WTC11 (cell line): ENCODE measurements at regions not wholly inside any gene's neighbourhood (a gene's known extent, or its start where the extent isn't known, plus 50 kb on each side); places are given as distances from the start of the nearest gene placed in this dataset.

ENCODE experiments used
- ATAC-seq: fragments of 200-7000 bp; cut with Tn5 transposase; 2 replicates; pipeline ENCODE4 v1.10.0; 2021; ENCODE audit warnings: mild to moderate bottlenecking, moderate library complexity
- CTCF ChIA-PET: fragments of 300-600 bp; sonication (Branson Sonifier 250); formaldehyde crosslinking; loops from one replicate; lab custom pipeline; 2021; ENCODE audit warnings: antibody characterized with exemption; lab: Charles Lee
- POLR2A ChIA-PET: fragments of 350-600 bp; sonication (Branson Sonifier 250); formaldehyde crosslinking; loops from one replicate; lab custom pipeline; 2021; ENCODE audit warnings: antibody characterized with exemption; lab: Charles Lee
- DNase-seq: peaks from one replicate; pipeline ENCODE4 v3.0.0; 2021; ENCODE audit warnings: low spot score
- H3K27ac Mint-ChIP-seq: 2 replicates; pipeline ENCODE4 v1.8.0; 2021; ENCODE audit warnings: mixed read lengths
- H3K27me3 Mint-ChIP-seq: 2 replicates; pipeline ENCODE4 v1.8.0; 2021; ENCODE audit warnings: low read depth, mild to moderate bottlenecking, moderate library complexity, mixed read lengths
- H3K36me3 Mint-ChIP-seq: 2 replicates; pipeline ENCODE4 v1.8.0; 2021; ENCODE audit warnings: mixed read lengths
- H3K4me1 Mint-ChIP-seq: 2 replicates; pipeline ENCODE4 v1.8.0; 2022; ENCODE audit warnings: mixed read lengths
- H3K4me3 Mint-ChIP-seq: 2 replicates; pipeline ENCODE4 v1.8.0; 2021; ENCODE audit warnings: mild to moderate bottlenecking, moderate library complexity, mixed read lengths
- H3K9me3 Mint-ChIP-seq: 2 replicates; pipeline ENCODE4 v1.8.0; 2021; ENCODE audit warnings: mixed read lengths
- ATF1 ChIP-seq: sonication (generic); formaldehyde crosslinking; IDR thresholded peaks from 2 replicates; pipeline ENCODE4 v1.8.1; 2023; ENCODE audit warnings: mild to moderate bottlenecking, moderate library complexity, missing genetic modification reagents
- E2F1 ChIP-seq: sonication (generic); formaldehyde crosslinking; IDR thresholded peaks from 2 replicates; pipeline ENCODE4 v1.8.0; 2022; ENCODE audit warnings: mild to moderate bottlenecking, missing genetic modification reagents
- ESRRA ChIP-seq: sonication (generic); formaldehyde crosslinking; IDR thresholded peaks from 2 replicates; pipeline ENCODE4 v1.8.1; 2022; ENCODE audit warnings: mild to moderate bottlenecking, missing genetic modification reagents, borderline replicate concordance
- GABPB1 ChIP-seq: sonication (generic); formaldehyde crosslinking; IDR thresholded peaks from 2 replicates; pipeline ENCODE4 v1.8.1; 2023; ENCODE audit warnings: mild to moderate bottlenecking, missing genetic modification reagents
- GRHL2 ChIP-seq: fragments of 250-450 bp; sonication (Bioruptor Pico); IDR thresholded peaks from 2 replicates; pipeline ENCODE4 v1.8.0; 2022; ENCODE audit warnings: mild to moderate bottlenecking, moderate library complexity; ENCODE audit not compliant: insufficient replicate concordance, severe bottlenecking
- HMGXB4 ChIP-seq: sonication (generic); formaldehyde crosslinking; IDR thresholded peaks from 2 replicates; pipeline ENCODE4 v1.8.1; 2023; ENCODE audit warnings: mild to moderate bottlenecking, moderate library complexity, missing genetic modification reagents
- JAZF1 ChIP-seq: fragments of 250-450 bp; sonication (Bioruptor Pico); IDR thresholded peaks from 2 replicates; pipeline ENCODE4 v1.9.0; 2021; ENCODE audit warnings: moderate library complexity, mild to moderate bottlenecking, inconsistent platforms
- JUN ChIP-seq: sonication (generic); formaldehyde crosslinking; IDR thresholded peaks from 2 replicates; pipeline ENCODE4 v1.8.0; 2023; ENCODE audit warnings: mild to moderate bottlenecking, missing genetic modification reagents
- MLX ChIP-seq: sonication (generic); formaldehyde crosslinking; IDR thresholded peaks from 2 replicates; pipeline ENCODE4 v1.8.1; 2023; ENCODE audit warnings: mild to moderate bottlenecking, missing genetic modification reagents, moderate library complexity
- NR1H2 ChIP-seq: sonication (generic); formaldehyde crosslinking; IDR thresholded peaks from 2 replicates; pipeline ENCODE4 v1.9.0; 2021; ENCODE audit warnings: mild to moderate bottlenecking, moderate library complexity, missing genetic modification reagents
- NR3C1 ChIP-seq: sonication (generic); formaldehyde crosslinking; conservative IDR thresholded peaks from 2 replicates; pipeline ENCODE4 v1.8.1; 2023; ENCODE audit warnings: low read depth, mild to moderate bottlenecking, missing genetic modification reagents
- RORB ChIP-seq: fragments of 250-450 bp; sonication (Bioruptor Pico); IDR thresholded peaks from 2 replicates; pipeline ENCODE4 v1.9.0; 2021; ENCODE audit warnings: mild to moderate bottlenecking
- SOX15 ChIP-seq: fragments of 250-450 bp; sonication (Bioruptor Pico); IDR thresholded peaks from 2 replicates; pipeline ENCODE4 v1.9.0; 2021; ENCODE audit warnings: mild to moderate bottlenecking
- TCF7 ChIP-seq: sonication (generic); formaldehyde crosslinking; IDR thresholded peaks from 2 replicates; pipeline ENCODE4 v1.8.0; 2022; ENCODE audit warnings: mild to moderate bottlenecking, low read depth, missing genetic modification reagents, moderate library complexity
- USF2 ChIP-seq: sonication (generic); formaldehyde crosslinking; IDR thresholded peaks from 2 replicates; pipeline ENCODE4 v1.8.1; 2023; ENCODE audit warnings: mild to moderate bottlenecking, missing genetic modification reagents, moderate library complexity
- ZBTB21 ChIP-seq: sonication (generic); formaldehyde crosslinking; IDR thresholded peaks from 2 replicates; pipeline ENCODE4 v1.8.1; 2023; ENCODE audit warnings: mild to moderate bottlenecking, missing genetic modification reagents, borderline replicate concordance
- ZMAT4 ChIP-seq: fragments of 250-450 bp; sonication (Bioruptor Pico); IDR thresholded peaks from 2 replicates; pipeline ENCODE4 v1.9.0; 2021; ENCODE audit warnings: mild to moderate bottlenecking
- ZNF138 ChIP-seq: sonication (generic); formaldehyde crosslinking; conservative IDR thresholded peaks from 2 replicates; pipeline ENCODE4 v1.8.1; 2022; ENCODE audit warnings: mild to moderate bottlenecking, moderate library complexity, missing genetic modification reagents
- ZNF396 ChIP-seq: fragments of 250-450 bp; sonication (Bioruptor Pico); IDR thresholded peaks from 2 replicates; pipeline ENCODE4 v1.8.0; 2021; ENCODE audit warnings: mild to moderate bottlenecking, moderate library complexity, borderline replicate concordance
- ZNF425 ChIP-seq: fragments of 250-450 bp; sonication (Bioruptor Pico); conservative IDR thresholded peaks from 2 replicates; pipeline ENCODE4 v1.9.0; 2021; ENCODE audit warnings: mild to moderate bottlenecking

- ChIA-PET POLR2A (no interaction called here), CTCF (no interaction called here)
- DNase-seq (no peak), ATAC-seq (no peak)
- no peak overlapping the region for H3K27ac Mint-ChIP-seq
- H3K27me3 Mint-ChIP-seq: no peaks in the 10 kb centered on the region; the same call in 1 of the 2 replicates
- TF ChIP-seq GABPB1 (CRISPR knock-in tag) (no peak), HMGXB4 (CRISPR knock-in tag) (no peak), ZNF425 (CRISPR knock-in tag) (no peak), TCF7 (CRISPR knock-in tag) (no peak), ZMAT4 (CRISPR knock-in tag) (no peak), E2F1 (no peak), RORB (CRISPR knock-in tag) (no peak), JAZF1 (no peak), GRHL2 (CRISPR knock-in tag) (no peak), ZBTB21 (CRISPR knock-in tag) (no peak), JUN (CRISPR knock-in tag) (no peak), SOX15 (CRISPR knock-in tag) (no peak), USF2 (CRISPR knock-in tag) (no peak), MLX (CRISPR knock-in tag) (no peak), NR3C1 (CRISPR knock-in tag) (no peak), ESRRA (CRISPR knock-in tag) (no peak), ZNF396 (no peak), ZNF138 (CRISPR knock-in tag) (no peak), NR1H2 (CRISPR knock-in tag) (no peak), ATF1 (no peak)
- no peak overlapping the region for H3K4me3 Mint-ChIP-seq
- peaks cover 80% of the 10 kb centered on the region for H3K9me3 Mint-ChIP-seq
- no peaks in the 10 kb centered on the region for H3K4me1 Mint-ChIP-seq
- H3K36me3 Mint-ChIP-seq: peaks cover 50% of the 10 kb centered on the region
These were observed 376.2 kb downstream of the EDEM1 start for GRCh38 chr3:5563537-5564277.
